H1 (cell line): ENCODE measurements at regions not wholly inside any gene's neighbourhood (a gene's known extent, or its start where the extent isn't known, plus 50 kb on each side); places are given as distances from the start of the nearest gene placed in this dataset.

Source experiments
- CTCF ChIA-PET: fragments of 300-600 bp; sonication (Branson Sonifier 250); formaldehyde crosslinking; loops from one replicate; lab custom pipeline; 2021; ENCODE audit not compliant: partially characterized antibody; lab: Charles Lee
- POLR2A ChIA-PET: fragments of 300-600 bp; sonication (Branson Sonifier 250); formaldehyde crosslinking; loops from one replicate; lab custom pipeline; 2021; ENCODE audit warnings: inconsistent platforms; ENCODE audit not compliant: partially characterized antibody; lab: Charles Lee
- DNase-seq, 2 experiments: peaks; one replicate each; pipeline versions ENCODE4 v3.0.0 to v3.0.0-alpha.2; 2010 to 2022; ENCODE audit warnings: low spot score in 2 of 2, low read depth in 1 of 2, mixed read lengths in 1 of 2
- FAIRE-seq: peaks from 2 replicates; lab custom pipeline; 2011; peaks lifted over from hg19 to GRCh38; lab: Jason Lieb, UNC
- H2AFZ ChIP-seq: 2 replicates; pipeline ENCODE4 v1.8.1; 2012; ENCODE audit warnings: low read length, inconsistent platforms
- H2AK5ac ChIP-seq: 2 replicates; pipeline ENCODE4 v1.6.1; 2013; ENCODE audit warnings: low read depth, low read length
- H2BK120ac ChIP-seq: replicated peaks from 2 replicates; pipeline ENCODE3; 2013; ENCODE audit warnings: low read depth, low read length, inconsistent platforms
- H2BK12ac ChIP-seq: 2 replicates; pipeline ENCODE4 v1.6.1; 2013; ENCODE audit warnings: low read depth, low read length
- H2BK15ac ChIP-seq: 2 replicates; pipeline ENCODE4 v1.6.1; 2013; ENCODE audit warnings: low read length
- H2BK20ac ChIP-seq: 2 replicates; pipeline ENCODE4 v1.6.1; 2013; ENCODE audit warnings: low read length
- H2BK5ac ChIP-seq: 2 replicates; pipeline ENCODE4 v1.6.1; 2013; ENCODE audit warnings: low read depth, low read length
- H3K14ac ChIP-seq: 2 replicates; pipeline ENCODE4 v1.6.1; 2013; ENCODE audit warnings: inconsistent platforms; ENCODE audit not compliant: insufficient read length
- H3K18ac ChIP-seq: 2 replicates; pipeline ENCODE4 v1.6.1; 2013; ENCODE audit warnings: low read length; ENCODE audit errors: extremely low read depth
- H3K23ac ChIP-seq: 2 replicates; pipeline ENCODE4 v1.6.1; 2013; ENCODE audit warnings: inconsistent platforms; ENCODE audit not compliant: insufficient read length
- H3K23me2 ChIP-seq: 2 replicates; pipeline ENCODE4 v1.6.1; 2013; ENCODE audit warnings: low read depth, low read length
- H3K27ac ChIP-seq: 2 replicates; pipeline ENCODE4 v1.6.1; 2011; ENCODE audit warnings: low read depth, low read length, inconsistent platforms
- H3K27me3 ChIP-seq, 4 experiments: replicated peaks in 1 of 4; 1 replicate in 1 of 4; 2 replicates in 3 of 4; pipeline versions ENCODE4 v1.6.1 to v1.8.1; 2011 to 2013; ENCODE audit warnings: low read length in 3 of 4, mild to moderate bottlenecking in 3 of 4, inconsistent platforms in 2 of 4, mixed read lengths in 2 of 4, moderate library complexity in 1 of 4; ENCODE audit not compliant: control insufficient read depth in 3 of 4, insufficient read depth in 3 of 4; ENCODE audit errors: extremely low read depth in 1 of 4
- H3K36me3 ChIP-seq, 4 experiments: 2 replicates each; pipeline versions ENCODE4 v1.6.1 to v1.8.1; 2011 to 2013; ENCODE audit warnings: mild to moderate bottlenecking in 4 of 4, low read length in 3 of 4, moderate library complexity in 2 of 4, control low read depth in 1 of 4, inconsistent platforms in 1 of 4; ENCODE audit not compliant: insufficient read depth in 4 of 4, control insufficient read depth in 2 of 4
- H3K4ac ChIP-seq: replicated peaks from 2 replicates; pipeline ENCODE3; 2013; ENCODE audit warnings: low read length, low read depth, mixed read lengths, inconsistent platforms; ENCODE audit not compliant: insufficient read length
- H3K4me1 ChIP-seq, 4 experiments: replicated peaks in 1 of 4; 1 replicate in 1 of 4; 2 replicates in 3 of 4; pipeline versions ENCODE4 v1.6.1 to v1.8.1; 2011 to 2013; ENCODE audit warnings: low read length in 3 of 4, inconsistent platforms in 2 of 4, mixed read lengths in 1 of 4; ENCODE audit not compliant: insufficient read depth in 4 of 4, control insufficient read depth in 3 of 4
- H3K4me2 ChIP-seq, 2 experiments: 2 replicates each; pipeline versions ENCODE4 v1.6.1 to v1.8.1; 2011 to 2013; ENCODE audit warnings: low read depth in 2 of 2, low read length in 2 of 2, control low read depth in 1 of 2, inconsistent platforms in 1 of 2, mild to moderate bottlenecking in 1 of 2; ENCODE audit not compliant: insufficient read depth in 1 of 2
- H3K4me3 ChIP-seq, 4 experiments: fragments of 200-600, 300-600 bp in 1 of 4; sonication (generic), shearing (Covaris generic), sonication (Bioruptor Twin) in 1 of 4; 2 replicates each; pipeline versions ENCODE4 v1.5.1 to v1.8.1; 2011 to 2016; ENCODE audit warnings: low read length in 4 of 4, low read depth in 3 of 4, control low read depth in 2 of 4, inconsistent platforms in 2 of 4, mild to moderate bottlenecking in 2 of 4, mixed read lengths in 1 of 4, moderate library complexity in 1 of 4; ENCODE audit not compliant: insufficient read depth in 2 of 4; ENCODE audit errors: extremely low read depth in 1 of 4
- H3K56ac ChIP-seq: replicated peaks from 2 replicates; pipeline ENCODE3; 2013; ENCODE audit warnings: low read depth, mild to moderate bottlenecking, mixed read lengths, low read length, inconsistent platforms; ENCODE audit not compliant: insufficient read length
- H3K79me1 ChIP-seq: 2 replicates; pipeline ENCODE4 v1.6.1; 2013; ENCODE audit warnings: low read depth, low read length, control low read depth
- H3K79me2 ChIP-seq, 2 experiments: 2 replicates each; pipeline versions ENCODE4 v1.6.1 to v1.8.1; 2012 to 2013; ENCODE audit warnings: low read length in 2 of 2, mild to moderate bottlenecking in 2 of 2, inconsistent platforms in 1 of 2; ENCODE audit not compliant: insufficient read depth in 2 of 2, control insufficient read depth in 1 of 2
- H3K9ac ChIP-seq, 4 experiments: replicated peaks in 1 of 4; 1 replicate in 1 of 4; 2 replicates in 3 of 4; pipeline versions ENCODE4 v1.6.1 to v1.8.1; 2011 to 2013; ENCODE audit warnings: low read depth in 3 of 4, low read length in 3 of 4, control low read depth in 2 of 4, mild to moderate bottlenecking in 2 of 4, moderate library complexity in 2 of 4, inconsistent platforms in 1 of 4; ENCODE audit errors: extremely low read depth in 1 of 4
- H3K9me3 ChIP-seq, 2 experiments: 2 replicates each; pipeline versions ENCODE4 v1.6.1 to v1.8.1; 2012 to 2013; ENCODE audit warnings: mild to moderate bottlenecking in 2 of 2, moderate library complexity in 2 of 2, control low read depth in 1 of 2, inconsistent platforms in 1 of 2, low read depth in 1 of 2, low read length in 1 of 2, mixed read lengths in 1 of 2; ENCODE audit not compliant: insufficient read depth in 2 of 2
- H4K20me1 ChIP-seq, 2 experiments: replicated peaks in 1 of 2; 2 replicates each; pipeline versions ENCODE3 to v1.8.1; 2011 to 2013; ENCODE audit warnings: inconsistent platforms in 2 of 2, low read length in 2 of 2, mild to moderate bottlenecking in 1 of 2; ENCODE audit not compliant: insufficient read depth in 2 of 2, control insufficient read depth in 1 of 2
- H4K5ac ChIP-seq: 2 replicates; pipeline ENCODE4 v1.6.1; 2013; ENCODE audit warnings: low read length, low read depth, mixed read lengths, inconsistent platforms; ENCODE audit not compliant: insufficient read length
- H4K8ac ChIP-seq: 2 replicates; pipeline ENCODE4 v1.8.0; 2013; ENCODE audit warnings: mild to moderate bottlenecking, moderate library complexity, low read length, inconsistent platforms; ENCODE audit not compliant: insufficient read depth; ENCODE audit errors: extremely low read depth
- H4K91ac ChIP-seq: replicated peaks from 2 replicates; pipeline ENCODE3; 2013; ENCODE audit warnings: low read length, mixed read lengths, inconsistent platforms; ENCODE audit not compliant: insufficient read length
- MAFK ChIP-seq: IDR thresholded peaks from 2 replicates; pipeline ENCODE4 v1.6.1; 2012; ENCODE audit warnings: low read depth, mild to moderate bottlenecking, improper control_type of control experiment, low read length
- WGBS, 2 experiments: shearing (Covaris generic) in 1 of 2; methylation state at CpG; one replicate each; pipeline versions ENCODE4 v1.1.6 to v1.1.7; 2013 to 2015; ENCODE audit warnings: low lambda C conversion rate in 2 of 2, mixed read lengths in 2 of 2, inconsistent platforms in 1 of 2, low coverage in 1 of 2, missing lambda C conversion rate in 1 of 2; ENCODE audit not compliant: insufficient replicate concordance in 2 of 2, insufficient coverage in 1 of 2, insufficient read length in 1 of 2; ENCODE audit errors: extremely low coverage in 1 of 2, missing lambda C conversion rate in 1 of 2; 5-methylcytosine and 5-hydroxymethylcytosine counted together

DNA sequence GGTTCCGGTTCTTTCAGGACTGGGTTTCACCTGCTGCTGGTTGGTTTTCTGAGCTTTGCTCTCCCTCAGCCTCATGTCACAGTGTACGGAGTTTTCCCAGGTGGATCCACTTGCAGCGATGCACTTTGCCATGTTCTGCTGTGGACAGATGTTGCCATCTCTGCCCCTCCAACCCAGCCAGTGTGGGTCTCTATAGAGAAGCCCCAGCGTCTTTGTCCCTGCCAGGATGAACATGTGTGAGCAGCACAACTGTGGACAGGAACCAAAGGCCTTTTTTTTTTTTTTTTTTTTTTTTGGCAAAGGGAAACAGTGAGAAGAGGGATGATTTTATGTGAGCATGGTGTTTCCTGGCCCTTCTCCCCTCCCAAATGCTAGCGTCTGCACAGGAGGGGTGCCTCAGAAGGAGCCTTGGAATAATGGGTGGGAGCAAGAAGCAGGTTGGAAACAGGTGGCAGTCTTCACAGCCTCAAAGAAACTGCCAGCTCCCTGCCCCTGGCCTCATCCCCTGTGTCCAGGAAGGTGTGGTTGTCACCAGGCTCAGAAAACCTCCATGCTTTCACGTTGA lies 106.5 kb downstream of the RPS24 start:
- Histone ChIP-seq H2BK5ac (no peak overlapping the region), H2BK15ac (no peak overlapping the region), H3K4me1 (no peaks in the 10 kb centered on the region; a peak in 1 of 7 replicates), H2BK20ac (no peak overlapping the region), H2AK5ac (no peak overlapping the region), H3K56ac (no peak overlapping the region), H3K79me2 (no peaks in the 10 kb centered on the region), H3K4me3 (no peak overlapping the region), H3K27ac (no peak overlapping the region), H3K9ac (no peak overlapping the region), H3K23ac (no peak overlapping the region), H3K18ac (no peak overlapping the region), H4K91ac (no peak overlapping the region), H3K4ac (no peak overlapping the region), H4K8ac (no peak overlapping the region), H3K79me1 (no peaks in the 10 kb centered on the region), H4K5ac (no peak overlapping the region), H4K20me1 (no peaks in the 10 kb centered on the region), H3K27me3 (no peaks in the 10 kb centered on the region), H3K23me2 (no peaks in the 10 kb centered on the region; the same call in 1 of the 2 replicates), H3K4me2 (no peak overlapping the region), H3K36me3 (no peaks in the 10 kb centered on the region), H2BK12ac (no peak overlapping the region), H3K14ac (no peak overlapping the region), H2AFZ (no peak overlapping the region), H3K9me3 (no peaks in the 10 kb centered on the region), H2BK120ac (no peak overlapping the region)
- ChIA-PET POLR2A (no interaction called here), CTCF (interaction anchor here (0.6 to 1.4 kb wide), 4 partner anchors 14 to 409 kb away, joined by 3 to 4 read pairs (median 3); no protein-coding TSS in a partner anchor)
- TF ChIP-seq MAFK: no peak
- FAIRE-seq (no peak), DNase-seq (no peak)
- 84% methylated on average over 6 of the region's 6 CpGs; no CpG with 5 or more reads in 1 of the 2 experiments for WGBS, 2 experiments
